Suprapubic skin (tissue), 4 donors: ENCODE measurements at regions not wholly inside any gene's neighbourhood (a gene's known extent, or its start where the extent isn't known, plus 50 kb on each side); places are given as distances from the start of the nearest gene placed in this dataset.

Experiments used
- DNase-seq, 2 donors: peaks; one replicate each; pipeline ENCODE4 v3.0.0-alpha.2; 2019; ENCODE audit warnings: low spot score in 2 of 2
- H3K27ac ChIP-seq: fragments of 200-600 bp; sonication (generic); one replicate; pipeline ENCODE4 v1.5.1; 2019
- H3K27me3 ChIP-seq: fragments of 200-600 bp; sonication (generic); one replicate; pipeline ENCODE4 v1.5.1; 2019
- H3K36me3 ChIP-seq: fragments of 200-600 bp; sonication (generic); one replicate; pipeline ENCODE4 v1.5.1; 2019
- H3K4me1 ChIP-seq: fragments of 200-600 bp; sonication (generic); one replicate; pipeline ENCODE4 v1.5.1; 2019
- H3K4me3 ChIP-seq: fragments of 200-600 bp; sonication (generic); one replicate; pipeline ENCODE4 v1.5.1; 2019; ENCODE audit warnings: mild to moderate bottlenecking
- H3K9me3 ChIP-seq: fragments of 200-600 bp; sonication (generic); one replicate; pipeline ENCODE4 v1.5.1; 2019
- CTCF ChIP-seq, 2 donors: fragments of 200-600 bp in 1 of 2; fragments of 450-650 bp in 1 of 2; sonication (generic) in 1 of 2; IDR thresholded peaks; one replicate each; pipeline ENCODE4 v1.5.1; 2016 to 2019; ENCODE audit warnings: antibody characterized with exemption in 2 of 2, mild to moderate bottlenecking in 1 of 2, moderate library complexity in 1 of 2
- EP300 ChIP-seq: sonication (generic); formaldehyde crosslinking; IDR thresholded peaks from one replicate; pipeline ENCODE4 v1.6.1; 2017; ENCODE audit warnings: antibody characterized with exemption
- POLR2A ChIP-seq, 2 donors: fragments of 450-650 bp; IDR thresholded peaks; one replicate each; pipeline ENCODE4 v1.6.1; 2017; ENCODE audit warnings: antibody characterized with exemption in 2 of 2, mild to moderate bottlenecking in 2 of 2, moderate library complexity in 2 of 2
- POLR2AphosphoS5 ChIP-seq, 3 donors: sonication (generic); formaldehyde crosslinking; IDR thresholded peaks; one replicate each; pipeline ENCODE4 v1.6.1; 2017; ENCODE audit warnings: antibody characterized with exemption in 3 of 3
- WGBS: methylation state at CpG from one replicate; pipeline ENCODE4 v1.1.5; 2018; 5-methylcytosine and 5-hydroxymethylcytosine counted together

- no peak for DNase-seq
- WGBS: 89% methylated on average over 4 of the region's 4 CpGs
- no peaks in the 10 kb centered on the region for H3K27me3 ChIP-seq
- no peak overlapping the region for H3K4me3 ChIP-seq
- TF ChIP-seq EP300 (no peak), POLR2AphosphoS5 (IDR thresholded peaks at IDR 0.05) (no peak), POLR2A (IDR thresholded peaks at IDR 0.05) (no peak), CTCF (IDR thresholded peaks at IDR 0.05) (no peak)
- H3K4me1 ChIP-seq: no peaks in the 10 kb centered on the region
- H3K9me3 ChIP-seq: no peaks in the 10 kb centered on the region
- H3K36me3 ChIP-seq: no peaks in the 10 kb centered on the region
- H3K27ac ChIP-seq: no peak overlapping the region
These were observed 298.1 kb downstream of the TGFB2 start for GRCh38 chr1:218643281-218643680.

DNA sequence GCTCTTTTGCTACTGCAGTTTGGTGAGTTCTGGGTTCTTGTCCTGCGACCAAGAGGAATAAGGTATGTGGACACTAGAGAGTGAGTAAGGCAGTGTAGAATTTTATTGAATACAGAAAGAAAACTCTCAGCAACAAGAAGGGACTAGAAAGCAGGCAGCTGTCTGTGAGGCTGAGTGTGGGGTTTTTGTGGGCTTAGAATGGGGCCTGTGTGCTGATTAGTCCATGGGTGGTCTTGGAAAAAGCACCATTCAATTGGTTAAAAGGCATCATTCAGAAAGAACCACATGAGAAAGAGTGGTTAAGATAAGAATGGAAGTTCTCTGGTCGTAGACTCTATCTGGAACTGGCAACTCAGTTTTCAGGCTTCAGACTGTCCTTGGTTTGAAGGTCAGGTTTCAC is 298.8 kb downstream of the TGFB2 start:
- WGBS: 79% methylated on average over 2 of the region's 2 CpGs
- no peaks in the 10 kb centered on the region for H3K27me3 ChIP-seq
- no peak for DNase-seq
- H3K27ac ChIP-seq: no peak overlapping the region
- no peaks in the 10 kb centered on the region for H3K9me3 ChIP-seq
- H3K4me3 ChIP-seq: no peak overlapping the region
- no peaks in the 10 kb centered on the region for H3K4me1 ChIP-seq
- H3K36me3 ChIP-seq: no peaks in the 10 kb centered on the region
- TF ChIP-seq POLR2A (IDR thresholded peaks at IDR 0.05) (no peak), CTCF (IDR thresholded peaks at IDR 0.05) (no peak), EP300 (no peak), POLR2AphosphoS5 (IDR thresholded peaks at IDR 0.05) (no peak)

- 93% methylated on average over 4 of the region's 4 CpGs for WGBS
- TF ChIP-seq POLR2AphosphoS5 (IDR thresholded peaks at IDR 0.05) (no peak), EP300 (no peak), POLR2A (IDR thresholded peaks at IDR 0.05) (no peak), CTCF (IDR thresholded peaks at IDR 0.05) (no peak)
- no peak for DNase-seq
These were observed 301.2 kb downstream of the TGFB2 start for GRCh38 chr1:218646288-218646687.

DNA sequence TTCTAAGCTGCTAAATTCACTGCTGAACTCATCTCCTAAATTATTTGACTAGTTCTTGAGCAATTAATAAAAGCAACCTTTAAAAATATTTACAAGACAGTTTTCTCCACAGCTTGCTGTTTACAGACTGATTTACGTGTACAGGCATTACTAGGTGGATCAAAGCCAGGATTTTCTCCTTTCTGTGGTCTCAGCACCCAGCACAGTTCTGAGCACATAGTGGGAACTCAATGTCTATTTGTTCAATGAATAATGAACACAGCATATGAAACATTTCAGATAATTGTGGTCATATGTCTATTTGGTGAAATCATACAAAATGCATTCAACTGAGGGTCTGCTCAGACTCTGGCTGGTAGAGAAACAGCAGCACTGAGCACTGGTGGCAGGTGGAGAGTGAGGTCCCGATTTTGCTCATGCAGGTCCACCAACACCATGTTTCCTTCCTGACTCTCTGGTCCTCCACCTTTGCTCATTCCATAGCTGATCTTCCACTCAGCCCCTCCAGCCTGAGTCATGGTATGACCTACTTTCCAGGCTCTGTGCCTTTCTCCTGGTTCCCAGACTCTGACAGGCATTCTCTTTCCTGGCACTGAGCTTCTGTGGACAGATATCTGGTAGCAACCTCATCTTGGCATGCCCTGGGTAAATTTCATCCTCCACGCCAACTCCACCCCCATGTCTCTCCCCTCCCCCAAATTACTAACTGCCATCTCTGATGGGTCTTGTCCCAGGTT is 311.3 kb downstream of the TGFB2 start:
- no peaks in the 10 kb centered on the region for H3K9me3 ChIP-seq
- H3K4me3 ChIP-seq: no peak overlapping the region
- H3K4me1 ChIP-seq: no peaks in the 10 kb centered on the region
- H3K27me3 ChIP-seq: no peaks in the 10 kb centered on the region
- no peaks in the 10 kb centered on the region for H3K36me3 ChIP-seq
- no peak for DNase-seq
- 72% methylated on average over 3 of the region's 3 CpGs for WGBS
- TF ChIP-seq EP300 (no peak), CTCF (IDR thresholded peaks at IDR 0.05) (no peak), POLR2A (IDR thresholded peaks at IDR 0.05) (no peak), POLR2AphosphoS5 (IDR thresholded peaks at IDR 0.05) (no peak)
- H3K27ac ChIP-seq: no peak overlapping the region

More at GRCh38 chr1:218646288-218646687, 301.2 kb downstream of the TGFB2 start:
- Histone ChIP-seq H3K27ac (no peak overlapping the region), H3K4me3 (no peak overlapping the region), H3K36me3 (no peaks in the 10 kb centered on the region), H3K4me1 (no peaks in the 10 kb centered on the region), H3K27me3 (no peaks in the 10 kb centered on the region), H3K9me3 (no peaks in the 10 kb centered on the region)

GRCh38 chr1:218658269-218658668 is 313.1 kb downstream of the TGFB2 start:
- no peaks in the 10 kb centered on the region for H3K9me3 ChIP-seq
- H3K4me3 ChIP-seq: no peak overlapping the region
- no peaks in the 10 kb centered on the region for H3K4me1 ChIP-seq
- no peak for DNase-seq
- no peaks in the 10 kb centered on the region for H3K27me3 ChIP-seq
- H3K27ac ChIP-seq: no peak overlapping the region
- no peak for TF ChIP-seq POLR2A (IDR thresholded peaks at IDR 0.05)
- no peak for TF ChIP-seq POLR2AphosphoS5 (IDR thresholded peaks at IDR 0.05)
- no peak for TF ChIP-seq CTCF (IDR thresholded peaks at IDR 0.05)
- no peak for TF ChIP-seq EP300
- WGBS: 89% methylated on average over 2 of the region's 2 CpGs
- no peaks in the 10 kb centered on the region for H3K36me3 ChIP-seq
